Type B pancreatic cell (in vitro differentiated cells): ENCODE measurements at regions not wholly inside any gene's neighbourhood (a gene's known extent, or its start where the extent isn't known, plus 50 kb on each side); places are given as distances from the start of the nearest gene placed in this dataset.
A peak's percentile ranks its signal among the peaks of the same experiment; 100 is the strongest.

ENCODE experiments used
- DNase-seq: peaks from one replicate; pipeline ENCODE4 v3.0.0; 2021; ENCODE audit warnings: mixed read lengths; ENCODE audit not compliant: unreplicated experiment; ENCODE audit errors: extremely low spot score
- H3K27ac Mint-ChIP-seq: 2 replicates; pipeline ENCODE4 v1.8.0; 2021; ENCODE audit warnings: mild to moderate bottlenecking, mixed read lengths
- H3K27me3 Mint-ChIP-seq: 2 replicates; pipeline ENCODE4 v1.8.0; 2021; ENCODE audit warnings: mixed read lengths
- H3K36me3 Mint-ChIP-seq: 2 replicates; pipeline ENCODE4 v1.8.0; 2021; ENCODE audit warnings: mixed read lengths
- H3K4me1 Mint-ChIP-seq: one replicate; pipeline ENCODE4 v1.8.0; 2021; ENCODE audit warnings: mixed read lengths; ENCODE audit not compliant: unreplicated experiment
- H3K4me3 Mint-ChIP-seq: 2 replicates; pipeline ENCODE4 v1.8.0; 2021; ENCODE audit warnings: mild to moderate bottlenecking, mixed read lengths
- H3K9me3 Mint-ChIP-seq: 2 replicates; pipeline ENCODE4 v1.8.0; 2021; ENCODE audit warnings: mixed read lengths
- CTCF ChIP-seq: fragments of 200-600 bp; sonication (generic); conservative IDR thresholded peaks from 2 replicates; pipeline ENCODE4 v1.5.0; 2021; ENCODE audit warnings: antibody characterized with exemption, mild to moderate bottlenecking

- Mint-ChIP-seq H3K4me1 (no peaks in the 10 kb centered on the region), H3K27me3 (peaks cover 37% of the 10 kb centered on the region)
- TF ChIP-seq CTCF: no peak
These were observed 502.9 kb downstream of the PTPRU start for GRCh38 chr1:29739176-29739575.

GRCh38 chr1:29736582-29737188, 500.4 kb downstream of the PTPRU start:
- Mint-ChIP-seq H3K27ac (no peak overlapping the region), H3K4me1 (no peaks in the 10 kb centered on the region), H3K9me3 (no peaks in the 10 kb centered on the region)

More at GRCh38 chr1:29739176-29739575, 502.9 kb downstream of the PTPRU start:
- Mint-ChIP-seq H3K36me3 (no peaks in the 10 kb centered on the region), H3K9me3 (no peaks in the 10 kb centered on the region), H3K4me3 (no peak overlapping the region), H3K27ac (no peak overlapping the region)
- no peak for DNase-seq

GRCh38 chr1:29732453-29732852, 496.1 kb downstream of the PTPRU start:
- no peaks in the 10 kb centered on the region for H3K36me3 Mint-ChIP-seq
- H3K9me3 Mint-ChIP-seq: no peaks in the 10 kb centered on the region
- no peak overlapping the region for H3K4me3 Mint-ChIP-seq
- H3K4me1 Mint-ChIP-seq: peaks cover 5% of the 10 kb centered on the region
- no peak overlapping the region for H3K27ac Mint-ChIP-seq
- H3K27me3 Mint-ChIP-seq: peaks cover 19% of the 10 kb centered on the region
- DNase-seq: no peak
- no peak for TF ChIP-seq CTCF

More at GRCh38 chr1:29736582-29737188, 500.4 kb downstream of the PTPRU start:
- H3K36me3 Mint-ChIP-seq: no peaks in the 10 kb centered on the region
- H3K4me3 Mint-ChIP-seq: no peak overlapping the region
- H3K27me3 Mint-ChIP-seq: peaks cover 34% of the 10 kb centered on the region
- no peak for DNase-seq
- no peak for TF ChIP-seq CTCF

- Mint-ChIP-seq H3K4me3 (no peak overlapping the region), H3K27me3 (peaks cover 13% of the 10 kb centered on the region), H3K9me3 (no peaks in the 10 kb centered on the region), H3K4me1 (peaks cover 5% of the 10 kb centered on the region), H3K36me3 (no peaks in the 10 kb centered on the region), H3K27ac (peak overlapping the region; percentile 17)
- no peak for DNase-seq
- no peak for TF ChIP-seq CTCF
These were observed 494.3 kb downstream of the PTPRU start for GRCh38 chr1:29730623-29731022.

- H3K36me3 Mint-ChIP-seq: no peaks in the 10 kb centered on the region
- no peak overlapping the region for H3K4me3 Mint-ChIP-seq
- H3K4me1 Mint-ChIP-seq: peaks cover 5% of the 10 kb centered on the region
- no peak for TF ChIP-seq CTCF
- H3K27me3 Mint-ChIP-seq: peaks cover 13% of the 10 kb centered on the region
- no peaks in the 10 kb centered on the region for H3K9me3 Mint-ChIP-seq
- DNase-seq: no peak
- H3K27ac Mint-ChIP-seq: no peak overlapping the region
These were observed 493.0 kb downstream of the PTPRU start for GRCh38 chr1:29729281-29729680.
